Thoracic aorta (tissue), 2 donors: ENCODE measurements at regions not wholly inside any gene's neighbourhood (a gene's known extent, or its start where the extent isn't known, plus 50 kb on each side); places are given as distances from the start of the nearest gene placed in this dataset.

Source experiments
- ATAC-seq: fragments of 150-250 bp; one replicate; pipeline ENCODE4 v1.8.0; 2017; ENCODE audit warnings: low read depth; ENCODE audit not compliant: insufficient number of reproducible peaks, low FRiP score
- DNase-seq: peaks from one replicate; pipeline ENCODE4 v3.0.0-alpha.2; 2020; ENCODE audit warnings: low spot score
- H3K27ac ChIP-seq, 2 donors: fragments of 200-600 bp; sonication (generic); 1 replicate in 1 of 2; 2 replicates in 1 of 2; pipeline ENCODE4 v1.5.1; 2016; ENCODE audit warnings: mild to moderate bottlenecking in 2 of 2, moderate library complexity in 2 of 2
- H3K27me3 ChIP-seq: fragments of 200-600 bp; sonication (generic); replicated peaks from 2 replicates; pipeline ENCODE4 v1.6.0; 2016; ENCODE audit warnings: mild to moderate bottlenecking; ENCODE audit not compliant: insufficient read depth
- H3K36me3 ChIP-seq: fragments of 200-600 bp; sonication (generic); one replicate; pipeline ENCODE4 v1.5.1; 2016
- H3K4me1 ChIP-seq, 2 donors: fragments of 200-600 bp; sonication (generic); 1 replicate in 1 of 2; 2 replicates in 1 of 2; pipeline versions ENCODE4 v1.5.1 to v1.6.0; 2016; ENCODE audit warnings: low read depth in 2 of 2, mild to moderate bottlenecking in 1 of 2; ENCODE audit not compliant: control insufficient read depth in 1 of 2
- H3K4me3 ChIP-seq: fragments of 200-600 bp; sonication (generic); 2 replicates; pipeline ENCODE4 v1.5.1; 2016; ENCODE audit warnings: mild to moderate bottlenecking
- H3K9me3 ChIP-seq: fragments of 200-600 bp; sonication (generic); 2 replicates; pipeline ENCODE4 v1.5.1; 2016
- CTCF ChIP-seq: fragments of 200-600 bp; sonication (generic); IDR thresholded peaks from one replicate; pipeline ENCODE4 v1.5.1; 2019; ENCODE audit warnings: antibody characterized with exemption

GRCh38 chr7:18162657-18163056, 135.0 kb upstream of the PRPS1L1 start:
- Histone ChIP-seq H3K4me3 (no peak overlapping the region), H3K27me3 (no peaks in the 10 kb centered on the region), H3K36me3 (no peaks in the 10 kb centered on the region), H3K4me1 (peaks cover 5 to 16% of the 10 kb centered on the region in 2 donors), H3K27ac (no peak overlapping the region), H3K9me3 (no peaks in the 10 kb centered on the region)
- no peak for TF ChIP-seq CTCF
- ATAC-seq (no peak), DNase-seq (no peak)

- H3K27ac ChIP-seq, result no peak overlapping the region
- H3K4me1 ChIP-seq, result peaks cover 5 to 16% of the 10 kb centered on the region in 2 donors
- H3K9me3 ChIP-seq, result no peaks in the 10 kb centered on the region
- no peak for ATAC-seq
- no peak for DNase-seq
- no peaks in the 10 kb centered on the region for H3K36me3 ChIP-seq
- H3K4me3 ChIP-seq, result no peak overlapping the region
- TF ChIP-seq CTCF, result no peak
- H3K27me3 ChIP-seq, result no peaks in the 10 kb centered on the region
These were observed 135.4 kb upstream of the PRPS1L1 start for GRCh38 chr7:18163091-18163490.

GRCh38 chr7:18165166-18165565, 137.5 kb upstream of the PRPS1L1 start:
- no peak overlapping the region for H3K27ac ChIP-seq
- ATAC-seq, result no peak
- H3K27me3 ChIP-seq, result no peaks in the 10 kb centered on the region
- DNase-seq, result no peak
- no peak overlapping the region for H3K4me3 ChIP-seq
- no peaks in the 10 kb centered on the region for H3K9me3 ChIP-seq
- no peaks in the 10 kb centered on the region for H3K36me3 ChIP-seq
- no peak for TF ChIP-seq CTCF
- H3K4me1 ChIP-seq, result peaks cover 5 to 16% of the 10 kb centered on the region in 2 donors

DNA sequence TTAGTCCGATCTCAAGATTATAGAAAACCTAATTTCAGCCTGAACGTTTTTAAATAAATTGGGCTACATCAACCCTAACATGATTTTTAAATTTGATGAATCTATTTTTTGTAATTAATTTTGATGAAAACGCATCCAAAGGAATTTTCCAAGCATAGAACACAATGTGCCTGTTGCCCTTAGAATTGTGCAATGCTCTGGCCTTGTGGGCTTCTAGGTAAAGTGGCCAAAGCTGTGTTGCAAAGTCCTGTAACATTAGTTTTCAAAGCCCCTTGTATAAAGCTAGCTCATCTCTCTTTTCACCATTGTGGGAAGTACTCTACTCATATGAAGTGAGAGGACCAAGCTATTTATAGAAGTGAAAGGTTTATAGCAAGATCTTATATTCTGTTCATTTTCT, 138.4 kb upstream of the PRPS1L1 start:
- H3K27ac ChIP-seq, result no peak overlapping the region
- no peaks in the 10 kb centered on the region for H3K27me3 ChIP-seq
- H3K4me1 ChIP-seq, result peaks cover 5 to 16% of the 10 kb centered on the region in 2 donors
- H3K36me3 ChIP-seq, result no peaks in the 10 kb centered on the region
- no peak for DNase-seq
- no peak for ATAC-seq
- no peaks in the 10 kb centered on the region for H3K9me3 ChIP-seq
- no peak for TF ChIP-seq CTCF
- H3K4me3 ChIP-seq, result no peak overlapping the region

- no peak for ATAC-seq
- no peak overlapping the region for H3K4me3 ChIP-seq
These were observed 140.2 kb upstream of the PRPS1L1 start for GRCh38 chr7:18167815-18168214.

More at GRCh38 chr7:18167815-18168214, 140.2 kb upstream of the PRPS1L1 start:
- no peak for DNase-seq
- Histone ChIP-seq H3K9me3 (no peaks in the 10 kb centered on the region), H3K36me3 (no peaks in the 10 kb centered on the region), H3K27ac (no peak overlapping the region), H3K27me3 (no peaks in the 10 kb centered on the region), H3K4me1 (peaks cover 0 to 10% of the 10 kb centered on the region in 2 donors)
- TF ChIP-seq CTCF, result no peak
